SK-N-SH treated with all-trans-retinoic acid at 6 μM for 48 hours (cell line): ENCODE measurements at regions not wholly inside any gene's neighbourhood (a gene's known extent, or its start where the extent isn't known, plus 50 kb on each side); places are given as distances from the start of the nearest gene placed in this dataset.

ENCODE experiments used
- ATAC-seq: fragments of 200-7000 bp; cut with Tn5 transposase; 3 replicates; pipeline ENCODE4 v1.9.1; 2020; ENCODE audit warnings: mild to moderate bottlenecking, moderate library complexity
- ARNTL ChIP-seq: fragments of 450-650 bp; formaldehyde crosslinking; IDR thresholded peaks from 2 replicates; pipeline ENCODE4 v1.5.0; 2020; ENCODE audit warnings: low read depth, mild to moderate bottlenecking, moderate library complexity, borderline replicate concordance
- BACH2 ChIP-seq: fragments of 250-450 bp; sonication (Bioruptor Pico); IDR thresholded peaks from 2 replicates; pipeline ENCODE4 v1.9.0; 2021; ENCODE audit warnings: mild to moderate bottlenecking, borderline replicate concordance
- CSDC2 ChIP-seq: fragments of 250-450 bp; sonication (Bioruptor Pico); IDR thresholded peaks from 2 replicates; pipeline ENCODE4 v1.5.0; 2020; ENCODE audit warnings: mild to moderate bottlenecking, moderate library complexity
- CSRNP3 ChIP-seq: fragments of 250-450 bp; sonication (Bioruptor Pico); IDR thresholded peaks from 2 replicates; pipeline ENCODE4 v1.5.1; 2021; ENCODE audit warnings: mild to moderate bottlenecking, moderate library complexity
- ESRRG ChIP-seq: fragments of 250-450 bp; sonication (Bioruptor Pico); IDR thresholded peaks from 2 replicates; pipeline ENCODE4 v1.6.1; 2021; ENCODE audit warnings: mild to moderate bottlenecking
- GLIS3 ChIP-seq: fragments of 250-450 bp; sonication (Bioruptor Pico); IDR thresholded peaks from 2 replicates; pipeline ENCODE4 v1.5.0; 2020; ENCODE audit warnings: mild to moderate bottlenecking, moderate library complexity
- PATZ1 ChIP-seq: fragments of 250-450 bp; sonication (Bioruptor Pico); IDR thresholded peaks from 2 replicates; pipeline ENCODE4 v1.8.0; 2020; ENCODE audit warnings: mild to moderate bottlenecking, moderate library complexity, borderline replicate concordance
- POU6F1 ChIP-seq: fragments of 250-450 bp; sonication (Bioruptor Pico); IDR thresholded peaks from 2 replicates; pipeline ENCODE4 v1.8.0; 2021; ENCODE audit warnings: low read depth, mild to moderate bottlenecking, moderate library complexity, borderline replicate concordance
- RARB ChIP-seq: fragments of 250-450 bp; sonication (Bioruptor Pico); IDR thresholded peaks from 2 replicates; pipeline ENCODE4 v1.8.0; 2021; ENCODE audit warnings: mild to moderate bottlenecking, moderate library complexity
- SNAI2 ChIP-seq: fragments of 250-450 bp; sonication (Bioruptor Pico); IDR thresholded peaks from 2 replicates; pipeline ENCODE4 v1.5.0; 2020; ENCODE audit warnings: mild to moderate bottlenecking, moderate library complexity
- TCF4 ChIP-seq: fragments of 250-450 bp; sonication (Bioruptor Pico); IDR thresholded peaks from 2 replicates; pipeline ENCODE4 v1.8.0; 2021; ENCODE audit warnings: mild to moderate bottlenecking, moderate library complexity, borderline replicate concordance
- ZC3H10 ChIP-seq: fragments of 250-450 bp; sonication (Bioruptor Pico); IDR thresholded peaks from 2 replicates; pipeline ENCODE4 v1.5.1; 2021; ENCODE audit warnings: mild to moderate bottlenecking, moderate library complexity
- ZFP3 ChIP-seq: fragments of 250-450 bp; sonication (Bioruptor Pico); IDR thresholded peaks from 2 replicates; pipeline ENCODE4 v1.5.0; 2020; ENCODE audit warnings: mild to moderate bottlenecking, moderate library complexity
- ZNF565 ChIP-seq: fragments of 450-650 bp; formaldehyde crosslinking; conservative IDR thresholded peaks from 2 replicates; pipeline ENCODE4 v1.5.0; 2020; ENCODE audit warnings: low read depth, mild to moderate bottlenecking, moderate library complexity
- ZNF70 ChIP-seq: fragments of 450-650 bp; formaldehyde crosslinking; IDR thresholded peaks from 2 replicates; pipeline ENCODE4 v1.5.0; 2020; ENCODE audit warnings: mild to moderate bottlenecking, moderate library complexity
- ZNF8 ChIP-seq: fragments of 450-650 bp; formaldehyde crosslinking; IDR thresholded peaks from 2 replicates; pipeline ENCODE4 v1.5.0; 2020; ENCODE audit warnings: mild to moderate bottlenecking, moderate library complexity
- TF ChIP-seq, protein P1 (sequence below): fragments of 250-450 bp; sonication (Bioruptor Pico); IDR thresholded peaks from 2 replicates; pipeline ENCODE4 v1.5.1; 2020; ENCODE audit warnings: low read depth, mild to moderate bottlenecking, moderate library complexity
- TF ChIP-seq, protein P2 (sequence below): fragments of 250-450 bp; sonication (Bioruptor Pico); IDR thresholded peaks from 2 replicates; pipeline ENCODE4 v1.5.0; 2020; ENCODE audit warnings: mild to moderate bottlenecking, moderate library complexity

DNA sequence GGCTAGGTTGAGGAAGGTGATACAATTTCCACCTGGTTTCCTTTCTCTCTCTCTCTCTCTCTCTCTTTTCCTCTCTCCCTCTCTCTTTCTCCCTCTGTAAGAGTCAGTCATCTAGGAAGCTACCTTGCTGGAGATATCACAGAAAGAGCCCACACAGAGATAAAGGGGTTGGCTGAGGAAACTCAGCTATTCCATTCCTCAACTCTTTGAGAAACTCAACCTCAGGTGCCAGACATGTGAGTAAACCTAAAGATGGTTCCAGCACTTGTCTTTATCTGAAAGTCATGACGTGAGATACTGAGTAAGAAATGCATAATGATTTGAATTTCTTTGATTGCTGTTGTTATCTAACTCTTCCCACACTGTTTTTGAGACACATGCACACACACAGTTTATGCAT lies 564.0 kb downstream of the SPOCK3 start (continued):
- no peak for TF ChIP-seq PATZ1 (CRISPR knock-in tag)

GRCh38 chr4:166673911-166674310 lies 560.4 kb downstream of the SPOCK3 start:
- TF ChIP-seq POU6F1 (CRISPR knock-in tag) (no peak), GLIS3 (no peak), BACH2 (CRISPR knock-in tag) (no peak), RARB (CRISPR knock-in tag) (no peak), CSDC2 (CRISPR knock-in tag) (no peak)
- no peak for ATAC-seq

GRCh38 chr4:166675411-166675810 lies 558.9 kb downstream of the SPOCK3 start:
- ATAC-seq: peak; percentile 83
- TF ChIP-seq, protein P1, sequence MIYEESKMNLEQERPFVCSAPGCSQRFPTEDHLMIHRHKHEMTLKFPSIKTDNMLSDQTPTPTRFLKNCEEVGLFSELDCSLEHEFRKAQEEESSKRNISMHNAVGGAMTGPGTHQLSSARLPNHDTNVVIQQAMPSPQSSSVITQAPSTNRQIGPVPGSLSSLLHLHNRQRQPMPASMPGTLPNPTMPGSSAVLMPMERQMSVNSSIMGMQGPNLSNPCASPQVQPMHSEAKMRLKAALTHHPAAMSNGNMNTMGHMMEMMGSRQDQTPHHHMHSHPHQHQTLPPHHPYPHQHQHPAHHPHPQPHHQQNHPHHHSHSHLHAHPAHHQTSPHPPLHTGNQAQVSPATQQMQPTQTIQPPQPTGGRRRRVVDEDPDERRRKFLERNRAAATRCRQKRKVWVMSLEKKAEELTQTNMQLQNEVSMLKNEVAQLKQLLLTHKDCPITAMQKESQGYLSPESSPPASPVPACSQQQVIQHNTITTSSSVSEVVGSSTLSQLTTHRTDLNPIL: no peak
- TF ChIP-seq ZNF70 (CRISPR knock-in tag) (no peak), ZFP3 (CRISPR knock-in tag) (no peak), CSRNP3 (CRISPR knock-in tag) (no peak), SNAI2 (no peak)
- TF ChIP-seq, protein P2, sequence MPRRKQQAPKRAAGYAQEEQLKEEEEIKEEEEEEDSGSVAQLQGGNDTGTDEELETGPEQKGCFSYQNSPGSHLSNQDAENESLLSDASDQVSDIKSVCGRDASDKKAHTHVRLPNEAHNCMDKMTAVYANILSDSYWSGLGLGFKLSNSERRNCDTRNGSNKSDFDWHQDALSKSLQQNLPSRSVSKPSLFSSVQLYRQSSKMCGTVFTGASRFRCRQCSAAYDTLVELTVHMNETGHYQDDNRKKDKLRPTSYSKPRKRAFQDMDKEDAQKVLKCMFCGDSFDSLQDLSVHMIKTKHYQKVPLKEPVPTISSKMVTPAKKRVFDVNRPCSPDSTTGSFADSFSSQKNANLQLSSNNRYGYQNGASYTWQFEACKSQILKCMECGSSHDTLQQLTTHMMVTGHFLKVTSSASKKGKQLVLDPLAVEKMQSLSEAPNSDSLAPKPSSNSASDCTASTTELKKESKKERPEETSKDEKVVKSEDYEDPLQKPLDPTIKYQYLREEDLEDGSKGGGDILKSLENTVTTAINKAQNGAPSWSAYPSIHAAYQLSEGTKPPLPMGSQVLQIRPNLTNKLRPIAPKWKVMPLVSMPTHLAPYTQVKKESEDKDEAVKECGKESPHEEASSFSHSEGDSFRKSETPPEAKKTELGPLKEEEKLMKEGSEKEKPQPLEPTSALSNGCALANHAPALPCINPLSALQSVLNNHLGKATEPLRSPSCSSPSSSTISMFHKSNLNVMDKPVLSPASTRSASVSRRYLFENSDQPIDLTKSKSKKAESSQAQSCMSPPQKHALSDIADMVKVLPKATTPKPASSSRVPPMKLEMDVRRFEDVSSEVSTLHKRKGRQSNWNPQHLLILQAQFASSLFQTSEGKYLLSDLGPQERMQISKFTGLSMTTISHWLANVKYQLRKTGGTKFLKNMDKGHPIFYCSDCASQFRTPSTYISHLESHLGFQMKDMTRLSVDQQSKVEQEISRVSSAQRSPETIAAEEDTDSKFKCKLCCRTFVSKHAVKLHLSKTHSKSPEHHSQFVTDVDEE: no peak
- TF ChIP-seq, all 23 proteins: peak for 0

- TF ChIP-seq ESRRG (CRISPR knock-in tag) (no peak), ZNF565 (CRISPR knock-in tag) (no peak), ZNF8 (no peak), TCF4 (CRISPR knock-in tag) (no peak), ARNTL (CRISPR knock-in tag) (no peak), ZC3H10 (no peak)
- ATAC-seq: no peak
Observed at GRCh38 chr4:166680796-166681195, 553.5 kb downstream of the SPOCK3 start.

GRCh38 chr4:166682200-166682599 lies 552.1 kb downstream of the SPOCK3 start:
- TF ChIP-seq GLIS3 (no peak), ZNF70 (CRISPR knock-in tag) (no peak)
- ATAC-seq: no peak
